H4 (cell line): ENCODE measurements at regions not wholly inside any gene's neighbourhood (a gene's known extent, or its start where the extent isn't known, plus 50 kb on each side); places are given as distances from the start of the nearest gene placed in this dataset.

Experiments used
- DNase-seq: peaks from one replicate; pipeline ENCODE4 v3.0.0-alpha.2; 2015; ENCODE audit warnings: low spot score

GRCh38 chr5:29949301-29949872 lies 1244.1 kb upstream of the CDH6 start:
- no peak for DNase-seq

- no peak for DNase-seq
These were observed 1249.2 kb upstream of the CDH6 start for GRCh38 chr5:29944327-29944726.

DNA sequence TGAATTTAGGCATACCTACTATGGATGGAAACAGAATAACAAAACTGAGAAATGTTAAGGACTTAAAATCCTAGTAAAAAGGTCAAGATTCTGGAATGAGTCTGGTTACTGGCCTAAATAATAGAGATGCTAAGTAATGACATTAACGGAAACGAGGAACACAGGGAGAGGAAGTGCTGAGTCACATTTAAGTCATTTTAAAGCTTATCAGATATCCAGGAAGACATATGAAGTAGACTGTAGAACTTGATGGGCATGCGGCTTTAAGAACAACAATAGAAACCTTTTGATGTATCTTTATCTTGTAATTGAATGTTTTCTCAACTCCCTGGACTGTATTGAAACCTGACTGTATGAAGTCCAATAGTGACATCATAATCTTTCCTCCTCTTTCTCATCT lies 1251.4 kb upstream of the CDH6 start:
- DNase-seq = peak; percentile 17

GRCh38 chr5:29939988-29940387 lies 1253.5 kb upstream of the CDH6 start:
- no peak for DNase-seq

DNA sequence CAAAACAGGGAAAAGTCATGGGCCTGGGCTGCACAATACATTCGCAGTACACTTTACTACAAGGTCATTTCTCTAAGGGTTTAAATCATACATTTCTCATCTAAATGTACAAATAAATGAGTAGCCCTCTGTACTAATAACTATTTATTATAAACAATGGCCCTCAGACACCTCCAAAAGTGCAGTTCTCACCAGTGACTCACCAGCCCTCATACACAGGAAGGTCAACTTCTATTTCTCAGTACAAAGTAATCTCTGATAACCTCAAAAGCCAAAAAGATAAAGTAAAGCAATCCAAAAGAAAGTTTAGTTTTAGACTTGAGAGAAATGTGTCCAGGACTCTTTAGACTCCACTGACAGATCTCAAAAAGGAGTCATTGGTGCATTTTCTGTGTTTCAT lies 1258.1 kb upstream of the CDH6 start:
- DNase-seq = no peak

DNA sequence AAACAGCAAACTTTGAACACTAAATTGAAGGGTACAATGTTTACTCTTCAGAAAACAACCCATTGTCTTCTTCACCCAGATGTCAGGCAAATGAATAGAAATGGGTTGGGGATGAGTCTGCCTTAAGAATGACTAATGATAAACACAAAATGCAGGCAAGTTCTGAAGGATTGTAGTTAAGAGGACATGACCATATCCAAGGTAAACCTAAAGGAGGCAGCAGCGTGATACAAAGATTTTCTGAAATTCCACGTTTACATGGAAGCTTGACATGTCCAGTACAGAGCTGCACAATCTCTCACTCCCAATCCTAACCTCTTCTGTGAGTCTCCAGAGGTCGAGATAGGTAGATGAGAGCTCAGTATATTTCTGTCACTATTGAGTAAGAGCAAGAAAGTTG lies 1263.2 kb upstream of the CDH6 start:
- DNase-seq = no peak

DNA sequence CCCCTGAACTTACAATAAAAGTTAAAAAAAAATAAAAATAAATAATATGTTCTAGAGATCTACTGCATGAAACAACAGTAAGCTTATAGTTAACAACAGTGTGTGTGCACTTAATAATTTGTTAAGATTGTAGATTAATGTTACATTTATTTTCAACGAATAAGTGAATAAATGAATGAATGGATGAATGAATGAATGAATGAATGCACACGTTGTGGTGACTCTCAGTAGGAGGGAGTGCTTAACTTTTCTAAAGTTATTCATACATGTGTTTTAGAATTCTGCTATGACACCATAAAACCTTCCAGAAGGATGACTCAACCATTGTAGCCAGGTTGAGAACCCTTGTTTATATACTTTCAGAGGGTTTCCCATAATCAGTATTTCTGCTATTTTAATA lies 1269.4 kb upstream of the CDH6 start:
- DNase-seq = no peak

DNA sequence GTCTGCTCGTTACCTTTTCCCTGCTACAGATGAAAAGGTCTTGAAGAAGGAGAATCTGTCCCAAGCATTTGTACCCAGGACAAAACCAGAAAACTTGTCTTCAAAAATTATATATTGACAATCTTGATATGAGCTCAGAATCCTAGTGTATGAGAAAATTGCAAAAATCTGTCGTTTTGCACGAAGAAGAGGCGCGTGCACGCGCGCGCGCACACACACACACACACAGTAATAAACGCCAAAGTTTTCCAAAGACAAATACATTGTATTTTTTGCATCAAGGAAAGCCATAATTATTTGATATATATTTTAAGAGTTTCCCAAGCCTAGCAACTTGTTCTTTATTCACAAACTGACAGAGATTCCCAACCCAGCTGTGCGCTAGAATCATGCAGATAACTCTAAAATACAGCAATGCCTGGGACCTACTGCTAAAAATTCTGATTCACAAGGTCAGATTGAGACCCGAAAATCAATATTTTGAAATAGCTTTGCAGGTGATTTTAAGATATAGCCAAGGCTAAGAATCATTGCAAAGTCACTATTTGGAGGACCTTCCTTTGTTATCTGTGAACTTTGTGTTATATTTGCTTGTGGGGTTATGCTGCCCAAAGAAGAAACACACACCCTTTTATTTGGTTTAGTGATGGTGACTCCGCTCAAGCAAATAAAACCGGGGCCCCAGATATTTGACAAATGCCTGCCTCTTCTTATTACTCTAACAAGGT lies 1287.7 kb upstream of the CDH6 start:
- DNase-seq = no peak

GRCh38 chr5:29902859-29903258 lies 1290.6 kb upstream of the CDH6 start:
- no peak for DNase-seq

DNA sequence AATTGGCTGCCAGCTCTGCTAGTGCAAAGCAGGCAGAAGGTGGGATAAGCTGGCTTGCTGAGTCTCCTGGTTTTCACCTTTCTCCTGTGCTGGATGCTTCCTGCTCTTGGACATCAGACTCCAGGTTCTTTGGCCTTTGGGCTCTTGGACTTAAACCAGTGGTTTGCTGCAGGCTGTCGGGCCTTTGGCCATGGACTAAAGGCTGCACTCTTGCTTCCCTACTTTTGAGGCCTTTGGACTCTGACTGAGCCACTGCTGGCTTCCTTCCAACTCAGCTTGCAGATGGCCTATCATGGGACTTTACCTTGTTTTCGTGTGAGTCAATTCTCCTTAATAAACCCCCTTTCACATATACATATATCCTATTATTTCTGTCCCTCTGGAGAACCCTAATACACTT lies 1293.9 kb upstream of the CDH6 start:
- no peak for DNase-seq

- no peak for DNase-seq
These were observed 1295.6 kb upstream of the CDH6 start for GRCh38 chr5:29897916-29898315.

DNA sequence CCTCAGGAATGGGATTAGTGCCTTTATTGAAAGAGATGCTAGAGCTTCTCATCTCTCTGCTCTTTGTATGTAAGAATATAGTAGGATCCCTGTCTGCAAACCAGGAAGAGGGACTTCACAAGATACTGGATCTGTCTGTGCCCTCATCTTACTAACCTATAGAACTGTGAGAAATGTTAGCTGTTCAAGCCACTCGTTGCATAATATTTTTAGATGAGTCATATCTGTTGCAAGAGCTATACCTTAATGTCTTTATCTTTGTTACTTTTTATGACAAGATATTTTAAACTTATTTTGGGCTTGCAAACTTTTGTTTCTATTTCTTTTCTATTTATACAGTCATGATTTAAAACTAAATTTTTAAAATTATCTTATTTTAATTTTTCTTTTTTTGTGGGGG lies 1296.8 kb upstream of the CDH6 start:
- no peak for DNase-seq

DNA sequence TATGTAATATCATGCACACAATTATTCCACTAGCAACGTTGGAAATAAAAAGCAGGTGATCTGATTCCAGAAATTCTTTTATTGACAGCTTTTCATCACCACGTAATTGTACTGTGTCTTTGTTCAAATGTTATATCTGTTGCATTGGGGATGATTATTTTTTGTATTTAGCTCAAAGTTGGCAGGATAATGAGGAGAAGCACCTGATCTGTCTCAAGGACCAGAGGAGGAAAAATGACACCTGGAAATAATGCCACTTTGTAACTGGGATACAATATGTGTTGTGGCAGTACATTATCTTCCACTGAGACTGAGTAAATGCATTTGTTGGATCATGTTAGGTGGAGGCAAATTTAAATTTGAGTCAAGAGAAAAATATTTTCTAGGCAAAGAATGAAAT lies 1298.8 kb upstream of the CDH6 start:
- no peak for DNase-seq

- no peak for DNase-seq
These were observed 1304.4 kb upstream of the CDH6 start for GRCh38 chr5:29889051-29889450.

GRCh38 chr5:29885595-29885994 lies 1307.9 kb upstream of the CDH6 start:
- DNase-seq = no peak

DNA sequence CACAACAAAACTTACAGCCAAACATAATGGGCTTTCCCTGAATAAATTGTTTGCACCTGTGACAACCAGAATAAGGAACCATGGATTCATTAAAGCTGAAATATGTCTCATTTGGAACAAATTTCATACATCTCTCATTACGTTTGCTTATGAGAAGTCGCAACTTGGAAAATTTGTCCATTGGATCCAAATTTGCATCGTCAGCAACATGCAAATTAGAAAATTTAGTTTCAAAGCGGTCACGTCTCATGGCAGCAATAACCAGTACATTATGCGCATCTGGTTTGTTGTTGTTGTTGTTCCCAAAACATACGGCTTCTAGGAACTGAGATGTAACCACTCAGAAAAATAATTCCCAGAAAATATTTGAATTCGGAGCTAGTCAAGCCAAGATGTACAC lies 1311.5 kb upstream of the CDH6 start:
- DNase-seq = no peak

DNA sequence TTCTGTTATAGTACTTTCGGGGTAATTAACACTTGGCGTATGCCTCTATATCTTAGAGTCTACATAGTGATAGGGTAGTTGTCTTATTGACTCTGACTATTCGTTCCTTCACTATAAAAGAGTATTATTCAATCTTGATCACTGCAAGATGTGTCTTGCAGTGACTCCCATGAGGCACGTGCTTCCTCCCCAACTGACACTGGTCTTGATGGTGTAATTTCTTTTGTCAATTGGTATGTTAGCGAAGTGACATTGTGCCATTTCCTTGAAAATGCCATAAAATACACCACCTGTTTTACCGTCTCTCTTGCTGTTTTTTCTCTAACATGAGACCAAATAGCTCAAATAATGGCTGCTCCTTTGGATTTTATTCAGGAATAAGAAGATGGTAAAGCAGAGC lies 1314.1 kb upstream of the CDH6 start:
- no peak for DNase-seq

DNA sequence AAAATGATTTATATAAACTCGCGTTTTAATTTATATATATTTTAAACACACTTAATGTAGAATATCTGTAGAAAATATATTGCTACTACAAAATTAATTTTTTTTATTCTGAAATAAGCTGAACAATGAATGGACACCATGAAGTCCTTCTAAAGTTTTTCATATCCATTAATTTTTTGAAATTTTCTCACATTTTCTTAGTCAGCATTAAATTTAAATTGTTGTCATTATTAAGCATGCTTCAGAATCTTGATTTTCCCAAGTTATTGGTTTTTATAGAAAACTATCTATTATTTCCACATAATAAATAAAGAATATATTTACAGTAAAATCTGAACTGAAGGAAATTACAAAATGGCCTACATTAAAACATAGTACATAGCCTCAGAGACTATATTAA lies 1314.9 kb upstream of the CDH6 start:
- no peak for DNase-seq

DNA sequence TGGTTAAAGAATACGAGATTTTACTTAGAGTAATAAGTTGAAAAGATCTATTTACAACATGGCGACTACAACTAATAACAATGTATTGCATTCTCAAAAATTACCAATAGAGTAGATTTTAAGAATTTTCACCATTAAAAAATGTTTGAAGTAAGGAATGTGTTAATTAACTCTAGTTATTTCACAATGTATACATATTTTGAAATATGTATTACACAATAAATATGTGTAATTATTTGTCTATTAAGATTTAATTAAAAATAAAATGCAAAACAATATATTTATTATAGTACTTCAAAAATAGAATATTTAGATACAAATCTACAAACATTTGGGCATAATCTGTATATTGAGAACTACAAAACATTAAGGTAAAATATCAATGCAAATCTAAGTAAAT lies 1326.3 kb upstream of the CDH6 start:
- DNase-seq = no peak

- DNase-seq = no peak
These were observed 1339.7 kb upstream of the CDH6 start for GRCh38 chr5:29853711-29854220.

GRCh38 chr5:29852329-29852728 lies 1341.2 kb upstream of the CDH6 start:
- DNase-seq = no peak

- DNase-seq = no peak
These were observed 1348.3 kb upstream of the CDH6 start for GRCh38 chr5:29845206-29845605.

GRCh38 chr5:29833394-29833793 lies 1360.1 kb upstream of the CDH6 start:
- DNase-seq = no peak

DNA sequence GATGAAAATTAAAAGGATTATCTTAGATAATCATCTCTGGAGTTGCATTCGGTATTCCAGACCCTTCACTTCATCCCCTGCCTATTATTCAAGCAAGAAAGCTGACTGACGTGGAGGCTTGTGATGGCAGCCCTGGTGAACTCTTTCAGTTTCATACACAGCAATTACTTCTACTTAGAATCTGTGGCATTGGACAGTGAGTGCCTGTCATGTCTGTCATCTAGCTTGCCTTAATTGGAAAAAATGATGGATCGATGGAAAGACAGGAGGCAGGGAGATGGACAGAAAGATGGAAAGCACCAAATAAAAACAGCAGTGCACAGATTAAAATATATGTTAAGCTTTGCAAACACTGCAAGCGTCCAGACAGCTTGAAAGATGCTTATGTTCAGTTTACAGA lies 1371.0 kb upstream of the CDH6 start:
- DNase-seq = no peak
